ENCODE measurements at regions not wholly inside any gene's neighbourhood (a gene's known extent, or its start where the extent isn't known, plus 50 kb on each side); places are given as distances from the start of the nearest gene placed in this dataset.

GRCh38 chr21:22585558-22585957 is 1587.3 kb downstream of the NCAM2 start:
- DNase-seq (ENCODE audit: low read depth), result no peak
- no peak overlapping the region for H3K4me3 ChIP-seq (ENCODE audit: control insufficient read depth, low read depth, low read length)
- TF ChIP-seq CTCF (IDR thresholded peaks at IDR 0.05; ENCODE audit: control insufficient read depth, insufficient read depth, low read depth, low read length, missing control alignments), result no peak

- no peak for TF ChIP-seq CTCF (IDR thresholded peaks at IDR 0.05; ENCODE audit: control insufficient read depth, insufficient read depth, low read depth, low read length, missing control alignments)
- DNase-seq (ENCODE audit: low read depth), result no peak
- H3K4me3 ChIP-seq (ENCODE audit: control insufficient read depth, low read depth, low read length), result no peak overlapping the region
Observed at GRCh38 chr21:22597660-22598255, 1599.5 kb downstream of the NCAM2 start.

GRCh38 chr21:22609802-22610201 is 1611.6 kb downstream of the NCAM2 start:
- no peak for TF ChIP-seq CTCF (IDR thresholded peaks at IDR 0.05; ENCODE audit: control insufficient read depth, insufficient read depth, low read depth, low read length, missing control alignments)
- H3K4me3 ChIP-seq (ENCODE audit: control insufficient read depth, low read depth, low read length), result no peak overlapping the region
- no peak for DNase-seq (ENCODE audit: low read depth)

- DNase-seq (ENCODE audit: low read depth), result no peak
- H3K4me3 ChIP-seq (ENCODE audit: control insufficient read depth, low read depth, low read length), result no peak overlapping the region
- TF ChIP-seq CTCF (IDR thresholded peaks at IDR 0.05; ENCODE audit: control insufficient read depth, insufficient read depth, low read depth, low read length, missing control alignments), result no peak
Observed at GRCh38 chr21:22627911-22628310, 1629.7 kb downstream of the NCAM2 start.

GRCh38 chr21:22630953-22631465 is 1632.8 kb downstream of the NCAM2 start:
- DNase-seq (ENCODE audit: low read depth), result no peak
- no peak for TF ChIP-seq CTCF (IDR thresholded peaks at IDR 0.05; ENCODE audit: control insufficient read depth, insufficient read depth, low read depth, low read length, missing control alignments)
- no peak overlapping the region for H3K4me3 ChIP-seq (ENCODE audit: control insufficient read depth, low read depth, low read length)

- no peak for TF ChIP-seq CTCF (IDR thresholded peaks at IDR 0.05; ENCODE audit: control insufficient read depth, insufficient read depth, low read depth, low read length, missing control alignments)
- H3K4me3 ChIP-seq (ENCODE audit: control insufficient read depth, low read depth, low read length), result no peak overlapping the region
- DNase-seq (ENCODE audit: low read depth), result no peak
Observed at GRCh38 chr21:22632176-22632575, 1634.0 kb downstream of the NCAM2 start.
